Prostate gland (tissue), 2 donors: ENCODE measurements at regions not wholly inside any gene's neighbourhood (a gene's known extent, or its start where the extent isn't known, plus 50 kb on each side); places are given as distances from the start of the nearest gene placed in this dataset.

Source experiments
- CTCF ChIP-seq, 4 experiments: fragments of 200-600 bp in 2 of 4; fragments of 450-650 bp in 2 of 4; sonication (generic) in 2 of 4; IDR thresholded peaks; 1 replicate in 3 of 4; 2 replicates in 1 of 4; pipeline ENCODE4 v1.5.1; 2016 to 2019; ENCODE audit warnings: antibody characterized with exemption in 4 of 4, mild to moderate bottlenecking in 2 of 4, moderate library complexity in 2 of 4
- POLR2A ChIP-seq: fragments of 450-650 bp; IDR thresholded peaks from one replicate; pipeline ENCODE4 v1.6.1; 2016; ENCODE audit warnings: antibody characterized with exemption, mild to moderate bottlenecking
- POLR2AphosphoS5 ChIP-seq: sonication (generic); formaldehyde crosslinking; IDR thresholded peaks from one replicate; pipeline ENCODE4 v1.6.1; 2017; ENCODE audit warnings: antibody characterized with exemption

GRCh38 chr3:83011481-83011880 lies 1250.0 kb upstream of the GBE1 start:
- TF ChIP-seq CTCF (IDR thresholded peaks at IDR 0.05) (no peak), POLR2A (no peak), POLR2AphosphoS5 (no peak)
